HG03521 (cell line): ENCODE measurements at regions not wholly inside any gene's neighbourhood (a gene's known extent, or its start where the extent isn't known, plus 50 kb on each side); places are given as distances from the start of the nearest gene placed in this dataset.
"Not testable (repeated sequence)": the region's sequence is repeated elsewhere in the genome, so short reads cannot be mapped to it uniquely, and the experiment has no call there.

ENCODE experiments used
- ATAC-seq: cut with Tn5 transposase; IDR thresholded peaks from one replicate; pipeline ENCODE4 v1.9.1; 2021; ENCODE audit warnings: mild to moderate bottlenecking, moderate library complexity; ENCODE audit not compliant: unreplicated experiment

DNA sequence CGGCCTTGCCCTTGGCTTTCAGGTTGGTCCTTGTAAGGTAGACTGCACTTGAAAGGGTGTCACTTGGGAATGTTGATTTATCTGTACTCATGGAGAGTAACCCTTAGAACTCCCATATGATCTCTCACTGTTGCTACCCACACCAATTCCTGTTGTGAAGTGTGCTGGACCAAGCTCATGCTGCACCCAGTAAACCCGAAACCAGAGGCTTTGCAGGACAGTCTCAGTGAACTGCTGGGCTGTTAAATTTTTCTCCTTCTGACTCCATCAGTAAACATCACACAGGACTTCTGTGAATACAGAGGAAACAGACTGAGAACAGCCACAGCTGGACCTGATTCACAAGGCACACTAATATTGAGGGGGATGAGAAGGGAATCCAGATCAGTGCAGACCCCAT, 783.0 kb downstream of the TMEM121 start:
- ATAC-seq: no peak

DNA sequence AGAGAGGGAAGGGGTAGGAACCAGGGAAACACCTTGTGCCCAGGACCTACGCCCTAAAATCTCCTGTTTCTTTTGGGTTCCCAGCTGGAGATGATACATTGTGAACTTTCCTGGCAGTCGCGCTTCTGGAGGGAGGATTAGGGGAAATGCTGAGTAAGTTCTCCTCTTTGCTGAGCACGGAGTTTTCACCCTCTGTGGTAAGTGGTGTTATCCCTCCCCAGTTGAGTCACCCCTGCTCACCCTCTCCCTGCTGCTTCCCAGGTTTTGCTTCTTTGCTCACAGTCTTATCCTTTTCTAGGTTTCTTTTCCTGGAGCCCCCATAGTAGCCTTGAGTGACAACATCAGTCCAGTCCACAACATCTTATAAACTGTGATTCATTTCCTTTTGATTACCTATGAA, 789.1 kb downstream of the TMEM121 start:
- no peak for ATAC-seq

DNA sequence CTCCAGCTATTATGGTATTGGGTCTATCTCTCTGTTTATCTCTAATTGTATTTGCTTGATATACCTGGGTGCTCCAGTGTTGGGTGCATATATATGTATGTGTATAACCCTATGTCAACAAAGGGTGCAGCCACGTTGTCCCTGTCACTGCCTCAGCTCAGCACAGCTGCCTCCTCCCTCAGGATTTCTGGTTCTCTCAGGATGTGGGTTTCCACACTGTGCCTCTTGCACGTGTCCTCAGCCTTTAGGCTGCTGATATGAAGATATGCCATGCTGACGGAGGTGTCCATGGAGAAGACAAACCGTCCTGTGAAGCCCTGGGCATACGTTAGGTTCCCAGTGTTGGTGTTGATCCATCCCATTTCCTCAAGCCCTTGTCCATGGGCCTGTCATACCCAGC, 791.2 kb downstream of the TMEM121 start:
- no peak for ATAC-seq

DNA sequence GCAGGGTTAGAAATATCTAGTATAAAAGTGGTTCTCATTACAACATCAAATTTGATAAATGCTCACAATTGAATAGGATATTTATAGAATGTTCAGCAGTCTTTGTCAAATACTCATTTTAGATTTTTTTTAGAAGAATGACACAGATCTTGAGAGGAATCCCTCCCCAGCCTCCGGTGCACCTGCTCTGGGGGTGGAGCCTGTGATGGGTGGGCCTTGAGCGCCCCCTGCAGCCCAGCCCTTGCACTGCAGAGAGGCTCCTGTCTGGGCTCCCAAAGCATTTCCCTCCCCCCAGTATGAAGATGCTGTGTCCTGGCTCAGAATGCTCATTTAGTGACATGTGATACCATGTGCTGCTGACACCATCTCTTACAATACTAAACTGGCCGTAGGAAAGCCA, 792.3 kb downstream of the TMEM121 start:
- ATAC-seq: no peak

DNA sequence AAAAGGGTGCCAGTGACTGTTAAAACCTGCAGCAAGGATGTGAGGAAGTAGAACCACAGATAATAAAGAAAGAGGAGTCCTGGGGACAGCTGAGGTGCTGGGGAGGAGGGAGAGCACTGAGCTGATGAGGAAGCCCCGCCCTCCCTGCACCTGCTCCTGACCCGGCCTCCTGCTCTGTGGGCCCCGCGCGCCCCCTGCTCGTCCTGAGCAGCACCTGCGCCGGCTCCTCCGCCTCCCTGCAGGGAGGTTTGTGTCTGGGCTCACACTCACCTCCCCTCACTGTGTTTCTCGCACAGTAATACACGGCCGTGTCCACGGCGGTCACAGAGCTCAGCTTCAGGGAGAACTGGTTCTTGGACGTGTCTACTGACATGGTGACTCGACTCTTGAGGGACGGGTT, 797.6 kb downstream of the TMEM121 start:
- ATAC-seq: not testable (repeated sequence)

DNA sequence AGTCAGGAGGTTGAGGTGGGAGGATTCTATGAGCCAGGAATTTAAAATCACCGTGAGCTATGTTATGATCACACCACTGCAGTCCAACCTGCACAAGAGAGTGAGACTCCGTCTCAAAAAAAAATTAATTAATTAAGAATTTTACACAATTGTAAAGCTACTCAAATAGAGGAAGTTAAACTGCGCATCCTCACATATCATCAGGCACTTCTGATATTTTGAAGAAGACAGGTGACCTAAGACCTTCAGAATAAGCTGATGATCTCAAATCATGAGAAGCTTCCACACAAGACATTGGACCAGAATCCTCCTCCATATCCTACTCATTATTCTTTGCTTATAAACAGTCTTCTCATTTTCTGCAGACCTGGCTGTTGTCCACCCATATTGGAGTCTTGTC, 800.9 kb downstream of the TMEM121 start:
- ATAC-seq: no peak

DNA sequence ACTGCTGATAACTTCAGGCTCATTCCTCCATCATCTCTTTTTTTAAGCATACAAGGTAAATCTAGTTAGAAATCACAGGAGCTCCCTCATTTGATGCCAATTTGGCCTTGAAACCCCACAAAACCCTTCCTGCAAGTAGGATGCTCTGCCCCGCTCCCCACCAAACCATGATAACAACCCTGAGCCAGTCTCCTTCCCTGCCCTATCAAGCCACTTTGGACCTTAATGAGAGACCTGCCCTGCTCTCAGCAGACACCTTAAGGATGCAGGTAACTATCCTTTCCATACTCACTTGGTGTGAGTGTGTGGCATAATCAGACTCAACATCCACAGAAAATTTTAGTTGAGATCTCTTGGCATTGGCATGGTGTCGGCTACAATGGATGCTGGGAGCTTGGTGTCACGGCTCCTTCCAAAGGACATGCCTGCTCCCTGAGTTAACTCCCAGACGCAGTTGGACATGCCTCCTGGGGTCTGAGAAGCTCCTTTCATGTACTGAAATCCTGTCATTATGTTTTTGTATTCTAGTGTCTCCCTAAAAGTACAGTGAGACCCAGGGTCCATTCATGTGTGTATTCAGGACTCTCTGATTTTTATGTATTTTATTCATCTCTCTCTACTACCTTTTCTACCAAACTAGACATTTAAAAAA, 801.4 kb downstream of the TMEM121 start:
- ATAC-seq: not testable (repeated sequence)

DNA sequence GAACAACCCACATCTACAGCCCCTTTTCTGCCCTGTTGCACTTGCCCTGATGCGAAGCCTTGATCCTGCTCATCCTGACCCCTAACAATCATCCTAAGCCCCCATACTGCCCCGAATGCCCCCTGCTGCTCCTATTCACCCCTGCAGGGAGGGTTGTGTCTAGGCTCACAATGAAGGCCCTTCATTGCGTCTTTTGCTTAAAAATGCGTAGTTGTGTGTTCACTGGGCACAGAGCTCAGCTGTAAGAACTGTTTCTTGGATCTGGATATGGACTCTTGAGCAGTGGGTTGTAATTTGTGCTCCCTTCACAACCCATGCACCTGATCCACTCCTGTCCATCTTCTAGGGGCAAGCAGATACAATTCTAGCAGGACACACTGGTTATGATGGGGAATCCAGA, 802.9 kb downstream of the TMEM121 start:
- not testable (repeated sequence) for ATAC-seq

DNA sequence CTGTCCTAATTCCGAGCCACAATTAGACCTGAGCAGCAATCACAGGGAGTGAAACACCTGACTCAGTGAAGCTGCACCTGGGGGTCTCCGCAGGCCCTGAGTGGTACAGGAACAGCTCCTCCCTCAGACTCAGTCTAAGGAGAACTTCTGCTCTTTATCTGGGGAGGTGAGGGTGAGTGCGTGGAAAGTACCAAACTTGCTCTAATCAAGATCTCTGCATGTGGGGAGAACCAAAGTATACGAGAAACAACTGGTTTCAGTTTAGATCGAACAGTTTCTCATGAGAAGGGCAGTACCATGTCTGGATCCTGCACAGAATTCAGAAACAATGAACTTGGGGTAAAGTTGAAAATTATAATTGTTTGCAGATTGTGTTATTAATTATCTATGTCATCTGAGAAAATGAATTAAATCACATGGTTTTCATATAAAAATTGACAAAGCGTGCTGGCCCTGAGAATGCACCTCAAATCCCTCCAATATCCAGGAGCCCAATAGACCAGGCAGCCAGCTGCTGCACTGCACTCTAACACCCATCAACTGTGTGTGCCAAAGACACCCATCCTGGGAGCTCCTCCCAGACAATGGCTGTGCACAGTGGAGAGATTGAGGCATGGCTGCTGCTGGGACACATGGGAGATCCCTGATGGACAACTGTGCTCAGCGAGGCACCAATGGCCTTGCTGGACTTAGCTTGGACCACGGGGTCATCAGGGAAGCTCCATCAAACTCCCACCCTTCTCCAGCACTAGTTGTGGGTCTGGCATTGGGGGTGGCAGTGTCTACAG, 803.8 kb downstream of the TMEM121 start:
- ATAC-seq: not testable (repeated sequence)

DNA sequence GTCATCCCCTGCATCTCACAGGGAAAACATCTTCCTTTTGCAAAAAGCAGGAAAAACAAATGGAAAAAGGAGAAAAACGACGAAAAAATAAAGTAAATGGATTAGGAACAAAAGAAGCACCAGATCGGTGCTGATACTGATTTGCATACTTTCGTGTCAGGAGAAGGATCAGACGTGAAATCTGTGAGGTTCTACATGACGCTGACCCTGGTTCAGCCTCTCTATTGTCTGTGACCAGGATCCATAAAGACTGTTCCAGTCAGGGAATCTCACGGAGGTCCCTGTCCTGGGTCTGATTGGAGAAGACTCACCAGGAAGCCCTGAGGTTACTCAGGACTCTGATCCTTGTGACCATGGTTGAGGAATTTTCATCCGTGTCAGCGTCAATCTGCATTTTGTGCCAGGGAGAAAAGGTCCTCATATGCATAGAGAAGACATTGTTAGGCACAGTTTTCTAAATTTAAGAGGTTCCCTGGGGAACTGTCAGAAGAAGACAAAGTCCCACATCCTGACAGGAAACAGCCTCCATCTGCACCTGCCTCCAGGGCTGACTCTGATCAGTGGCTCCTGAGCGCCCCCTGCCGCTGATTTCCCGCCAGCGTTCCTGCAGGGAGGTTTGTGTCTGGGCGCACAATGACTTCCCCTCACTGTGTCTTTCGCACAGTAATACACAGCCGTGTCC, 808.2 kb downstream of the TMEM121 start:
- not testable (repeated sequence) for ATAC-seq

DNA sequence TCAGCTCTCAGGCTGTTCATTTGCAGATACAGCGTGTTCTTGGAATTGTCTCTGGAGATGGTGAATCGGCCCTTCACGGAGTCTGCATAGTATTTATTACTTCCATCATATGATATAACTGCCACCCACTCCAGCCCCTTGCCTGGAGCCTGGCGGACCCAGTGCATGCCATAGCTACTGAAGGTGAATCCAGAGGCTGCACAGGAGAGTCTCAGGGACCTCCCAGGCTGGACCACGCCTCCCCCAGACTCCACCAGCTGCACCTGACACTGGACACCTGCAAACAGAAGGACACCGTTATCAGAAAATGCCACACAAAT, 808.7 kb downstream of the TMEM121 start:
- ATAC-seq: not testable (repeated sequence)

DNA sequence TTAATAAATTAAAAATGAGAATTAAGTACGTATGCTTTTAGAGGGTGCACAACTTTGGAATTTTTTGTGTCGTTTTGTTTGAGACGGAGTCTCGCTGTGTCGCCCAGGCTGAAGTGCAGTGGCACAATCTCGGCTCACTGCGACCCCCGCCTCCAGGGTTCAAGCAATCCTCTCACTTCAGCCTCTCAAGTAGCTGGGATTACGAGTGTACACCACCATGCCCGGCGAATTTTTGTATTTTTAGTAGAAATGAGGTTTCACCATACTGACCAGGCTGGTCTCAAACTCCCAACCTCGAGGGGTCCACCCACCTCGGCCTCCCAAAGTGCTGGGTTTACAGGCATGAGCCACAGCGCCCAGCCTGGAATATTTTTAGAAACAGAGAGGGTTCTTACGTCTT, 812.4 kb downstream of the TMEM121 start:
- not testable (repeated sequence) for ATAC-seq

DNA sequence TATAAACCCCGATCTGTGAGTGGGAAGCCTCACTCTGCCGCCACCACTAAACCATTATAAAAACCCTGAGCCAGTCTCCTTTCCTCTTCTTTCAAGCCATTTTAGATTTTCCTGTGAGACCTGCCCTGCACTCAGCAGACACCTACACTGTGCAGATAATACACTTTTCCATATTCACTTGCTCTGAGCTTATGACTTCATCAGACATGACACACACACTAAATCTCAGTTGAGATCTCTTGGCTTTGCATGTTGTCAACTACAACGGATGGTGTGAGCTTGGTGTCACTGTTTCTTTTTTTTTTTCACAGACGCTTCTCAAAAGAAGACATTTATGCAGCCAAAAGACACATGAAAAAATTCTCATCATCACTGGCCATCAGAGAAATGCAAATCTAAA, 814.3 kb downstream of the TMEM121 start:
- ATAC-seq: not testable (repeated sequence)

DNA sequence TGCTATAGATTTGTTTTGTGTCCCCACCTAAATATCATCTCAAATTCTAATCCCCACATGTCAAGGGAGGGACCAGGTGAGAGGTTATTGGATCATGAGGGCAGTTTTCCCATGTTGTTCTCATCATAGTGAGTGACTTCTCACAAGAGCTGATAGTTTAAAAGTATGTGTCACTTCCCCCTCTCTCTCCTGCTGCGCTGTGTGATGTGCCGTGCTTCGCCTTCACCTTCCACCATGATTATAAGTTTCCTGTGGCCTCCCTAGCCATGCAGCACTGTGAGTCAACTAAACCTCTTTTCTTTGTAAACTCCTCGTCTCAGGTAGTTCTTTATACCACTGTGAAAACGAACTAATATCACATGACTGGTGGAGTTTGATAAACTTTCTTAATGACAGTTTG, 814.8 kb downstream of the TMEM121 start:
- not testable (repeated sequence) for ATAC-seq

DNA sequence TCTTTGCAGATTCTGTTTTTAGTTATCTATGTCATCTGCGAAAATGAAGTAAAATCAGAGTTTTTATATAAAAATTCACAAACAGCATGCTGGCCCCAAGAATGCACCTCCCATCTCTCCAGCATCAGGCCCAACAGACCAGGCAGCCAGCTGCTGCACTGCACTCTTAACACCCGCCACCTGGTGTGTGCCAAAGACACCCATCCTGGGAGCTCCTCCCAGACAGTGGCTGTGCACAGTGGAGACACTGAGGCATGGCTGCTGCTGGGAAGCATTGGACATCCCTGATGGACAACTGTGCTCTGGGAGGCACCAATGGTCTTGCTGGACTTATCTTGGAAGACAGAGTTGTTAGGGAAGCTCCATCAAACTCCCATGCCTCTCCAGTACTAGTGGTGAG, 817.2 kb downstream of the TMEM121 start:
- ATAC-seq: no peak

DNA sequence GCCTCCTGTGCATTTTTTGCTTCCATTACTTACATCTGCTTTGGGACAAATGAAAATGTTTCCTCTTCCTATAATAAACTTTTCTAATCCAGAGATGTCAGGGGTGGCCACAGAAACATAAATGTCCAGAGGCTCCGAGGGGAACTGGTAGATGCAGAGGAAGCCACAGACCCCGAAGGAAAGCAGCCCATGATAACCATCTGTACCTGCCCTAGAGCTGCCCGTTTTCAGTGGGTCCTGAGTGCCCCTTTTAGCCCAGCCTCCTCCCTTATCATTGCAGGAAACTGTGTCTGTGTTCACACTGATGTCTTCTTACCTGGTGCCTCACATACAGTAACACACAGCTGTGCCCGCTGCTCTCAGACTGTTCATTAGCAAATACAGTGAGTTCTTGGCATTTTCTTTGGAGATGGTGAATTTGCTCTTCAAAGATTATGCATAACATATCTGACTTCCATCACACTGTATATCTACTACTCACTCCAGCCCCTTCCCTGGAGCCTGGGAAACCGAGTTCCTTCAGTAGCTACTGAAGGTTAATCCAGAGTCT, 817.8 kb downstream of the TMEM121 start:
- ATAC-seq: not testable (repeated sequence)

DNA sequence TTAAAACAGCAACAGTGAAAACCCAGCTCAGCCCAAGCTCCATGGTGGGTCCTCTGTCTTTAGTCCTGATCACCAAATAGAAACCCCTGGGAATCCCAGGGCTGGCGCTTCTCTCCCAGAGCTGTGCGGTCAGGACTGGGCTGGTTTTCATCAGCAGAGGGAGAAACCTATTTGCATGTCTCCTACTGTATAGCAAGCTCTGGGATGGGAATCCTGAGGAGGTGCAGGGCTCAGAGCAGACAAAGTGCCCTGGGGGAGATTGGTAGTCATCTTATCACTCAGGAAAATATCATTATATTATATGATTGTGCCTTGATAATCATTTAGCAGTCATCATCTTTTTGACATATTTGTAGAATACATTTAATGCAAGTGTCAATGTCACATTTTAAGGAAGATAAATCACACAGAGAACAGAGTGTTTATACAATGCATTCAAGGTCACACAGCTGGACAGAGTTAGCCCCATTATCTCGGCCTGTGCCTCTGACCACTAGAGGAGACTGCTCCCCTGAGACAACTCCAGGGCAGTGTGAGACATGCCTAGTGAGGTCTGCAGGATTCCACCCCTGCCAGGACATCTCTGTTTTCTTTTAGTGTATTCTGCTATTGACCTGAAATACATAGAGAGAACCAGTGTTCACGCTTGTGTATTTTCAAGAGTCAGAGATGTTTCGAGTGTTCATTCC, 818.6 kb downstream of the TMEM121 start:
- ATAC-seq: not testable (repeated sequence)

DNA sequence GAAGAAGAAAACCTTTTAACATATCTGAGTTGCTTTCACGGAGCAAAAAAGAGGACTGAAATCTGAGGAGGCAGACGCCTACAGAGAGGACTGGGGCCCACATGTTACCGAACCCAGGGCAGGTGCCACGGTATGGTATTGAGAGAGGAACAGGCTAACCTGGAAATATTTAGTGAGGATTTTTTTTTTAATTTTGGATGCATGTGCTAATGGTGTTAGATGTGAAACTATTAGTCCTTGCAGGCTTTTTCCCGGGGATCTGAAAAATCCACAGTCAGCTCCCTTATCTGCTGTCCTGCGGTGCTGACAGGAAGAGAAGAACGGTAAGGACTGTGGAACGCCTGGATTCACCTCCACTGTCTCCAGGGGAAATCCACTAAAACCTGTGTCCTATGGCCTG, 819.7 kb downstream of the TMEM121 start:
- no peak for ATAC-seq

DNA sequence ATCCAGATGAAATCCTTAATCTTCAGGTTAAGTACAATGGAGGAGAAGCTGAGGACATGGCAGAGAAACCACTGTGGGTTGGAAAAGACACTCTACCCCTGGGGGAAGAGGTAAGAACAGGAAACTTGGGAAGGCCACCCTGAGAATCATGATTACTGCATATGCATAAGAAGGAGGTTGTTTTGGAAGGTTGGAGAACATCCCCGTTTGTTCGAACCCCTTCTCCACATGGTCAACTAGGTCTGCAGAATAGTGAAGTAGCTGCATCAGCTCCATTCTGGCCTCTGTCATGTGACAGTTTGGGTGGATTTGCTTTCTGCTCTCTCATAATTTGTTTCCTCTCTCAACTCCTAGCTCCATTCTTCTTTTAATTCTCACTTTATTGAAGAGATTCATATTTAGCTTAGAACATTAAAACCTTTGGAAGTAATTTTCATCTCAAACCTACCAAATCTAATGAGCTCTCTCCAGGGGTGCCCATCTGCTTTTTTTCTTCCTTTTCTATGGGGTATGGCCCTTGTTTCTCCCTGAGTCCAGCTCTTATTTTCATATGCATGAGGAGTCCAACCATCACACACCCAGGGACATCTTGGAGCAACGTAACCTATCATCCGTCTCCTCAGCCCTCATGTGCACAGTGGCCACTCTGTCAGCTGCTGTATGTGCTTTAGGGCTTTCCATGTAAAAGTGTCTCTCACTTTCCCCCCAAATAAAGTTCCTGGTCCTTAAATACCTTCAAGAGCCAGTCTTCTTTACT, 820.3 kb downstream of the TMEM121 start:
- ATAC-seq: no peak

DNA sequence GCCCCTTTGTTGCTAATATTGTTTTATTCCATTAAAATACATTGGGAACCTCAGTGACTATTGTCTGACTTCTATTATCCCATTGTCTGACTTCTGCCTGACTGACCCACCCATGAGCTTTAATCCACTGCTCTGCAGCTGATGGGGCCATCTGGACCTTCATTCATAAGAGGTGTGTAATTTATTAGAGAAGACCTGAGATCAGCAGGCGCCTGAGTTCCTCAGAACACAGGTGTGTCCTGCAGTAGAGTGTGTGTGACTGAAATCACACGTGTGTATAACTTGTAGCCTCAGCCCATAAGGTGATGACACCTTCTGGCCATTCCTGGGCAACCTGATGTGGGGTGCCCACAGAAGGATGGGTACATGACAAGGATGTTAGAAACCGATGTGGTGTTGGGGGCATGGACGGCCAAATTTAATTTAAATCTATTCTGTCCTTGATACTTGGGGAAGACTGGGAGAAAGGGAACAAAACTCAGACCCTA, 821.0 kb downstream of the TMEM121 start:
- ATAC-seq: no peak
